ENCODE measurements at regions not wholly inside any gene's neighbourhood (a gene's known extent, or its start where the extent isn't known, plus 50 kb on each side); places are given as distances from the start of the nearest gene placed in this dataset.
"Not testable (repeated sequence)": the region's sequence is repeated elsewhere in the genome, so short reads cannot be mapped to it uniquely, and the experiment has no call there.

DNA sequence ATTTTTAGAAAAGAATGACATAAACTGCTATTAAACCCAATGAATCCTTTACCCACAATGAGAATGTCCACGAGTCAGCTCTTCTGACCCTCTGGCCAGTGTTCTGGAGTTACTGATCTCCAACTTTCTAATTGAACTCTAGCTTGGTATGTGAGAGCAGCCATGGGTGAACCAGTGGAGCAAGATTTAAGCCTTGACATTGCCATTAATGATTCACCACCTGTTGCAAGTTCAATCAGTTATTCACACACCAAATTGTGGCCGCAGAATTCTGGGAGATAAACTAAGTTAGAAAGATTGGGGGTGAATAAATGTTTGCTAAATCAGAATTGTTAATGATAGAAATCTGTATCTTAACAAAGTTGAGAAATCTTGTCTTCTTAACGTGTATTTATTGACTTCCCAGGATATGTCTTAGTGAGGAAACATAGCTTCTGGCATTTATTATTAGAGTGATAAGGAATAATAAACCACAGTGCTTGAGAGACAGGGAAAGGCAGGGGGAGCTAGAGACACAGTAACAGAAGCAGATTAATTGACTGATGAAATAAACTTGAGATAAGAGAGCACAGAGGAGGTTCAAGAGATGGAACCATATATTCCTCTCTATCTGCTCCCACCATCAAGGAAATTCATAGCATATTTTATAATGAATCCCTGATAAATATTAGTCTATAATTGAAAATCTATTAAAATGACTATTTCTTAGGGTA is 96.0 kb upstream of the AGAP9 start:
- no CpG with 5 or more reads among the region's 3 CpGs for WGBS (ENCODE audit: extremely low coverage, insufficient coverage, low lambda C conversion rate)
- H2BK120ac ChIP-seq (ENCODE audit: low read depth, low read length); H3K27me3 ChIP-seq (ENCODE audit: insufficient read depth, low read length, poor library complexity); H4K8ac ChIP-seq (ENCODE audit: low read depth, low read length); H3K23ac ChIP-seq (ENCODE audit: low read length); H3K4ac ChIP-seq (ENCODE audit: low read depth, low read length); H3K9ac ChIP-seq (ENCODE audit: low read length); H2BK15ac ChIP-seq (replicated peaks; ENCODE audit: low read depth); H4K5ac ChIP-seq (ENCODE audit: low read length); H3K4me1 ChIP-seq (ENCODE audit: control insufficient read depth, low read depth, low read length); H3K56ac ChIP-seq (ENCODE audit: low read length); H3K79me2 ChIP-seq (ENCODE audit: control insufficient read depth, insufficient read depth, low read length); H3K18ac ChIP-seq (ENCODE audit: low read length); H3K27ac ChIP-seq (ENCODE audit: low read depth, low read length); H3K79me1 ChIP-seq (ENCODE audit: low read length); H3K4me3 ChIP-seq (ENCODE audit: low read length); H3K36me3 ChIP-seq (ENCODE audit: control insufficient read depth, insufficient read depth, low read length); H2AK5ac ChIP-seq (ENCODE audit: low read length); H2BK5ac ChIP-seq (ENCODE audit: low read length); H3K4me2 ChIP-seq (ENCODE audit: low read length): not testable (repeated sequence)
- peak; percentile 8 for DNase-seq

- not testable (repeated sequence) for H3K4ac ChIP-seq (ENCODE audit: low read depth, low read length); H3K79me2 ChIP-seq (ENCODE audit: control insufficient read depth, insufficient read depth, low read length); H3K4me1 ChIP-seq (ENCODE audit: control insufficient read depth, low read depth, low read length); H4K5ac ChIP-seq (ENCODE audit: low read length); H2AK5ac ChIP-seq (ENCODE audit: low read length); H3K27ac ChIP-seq (ENCODE audit: low read depth, low read length); H2BK5ac ChIP-seq (ENCODE audit: low read length); H3K27me3 ChIP-seq (ENCODE audit: insufficient read depth, low read length, poor library complexity); H3K56ac ChIP-seq (ENCODE audit: low read length); H3K18ac ChIP-seq (ENCODE audit: low read length); H3K36me3 ChIP-seq (ENCODE audit: control insufficient read depth, insufficient read depth, low read length); H3K9ac ChIP-seq (ENCODE audit: low read length); H3K4me3 ChIP-seq (ENCODE audit: low read length); H3K4me2 ChIP-seq (ENCODE audit: low read length); H4K8ac ChIP-seq (ENCODE audit: low read depth, low read length); H2BK15ac ChIP-seq (replicated peaks; ENCODE audit: low read depth); H3K23ac ChIP-seq (ENCODE audit: low read length); DNase-seq; H3K79me1 ChIP-seq (ENCODE audit: low read length); H2BK120ac ChIP-seq (ENCODE audit: low read depth, low read length)
- WGBS (ENCODE audit: extremely low coverage, insufficient coverage, low lambda C conversion rate): no CpG with 5 or more reads among the region's 3 CpGs
Observed at GRCh38 chr10:47609311-47609710, 85.9 kb upstream of the AGAP9 start.

GRCh38 chr10:47605791-47606773 is 82.6 kb upstream of the AGAP9 start:
- not testable (repeated sequence) for H3K56ac ChIP-seq (ENCODE audit: low read length); H3K9ac ChIP-seq (ENCODE audit: low read length); H2BK120ac ChIP-seq (ENCODE audit: low read depth, low read length); H3K18ac ChIP-seq (ENCODE audit: low read length); H3K79me2 ChIP-seq (ENCODE audit: control insufficient read depth, insufficient read depth, low read length); H3K4me2 ChIP-seq (ENCODE audit: low read length); H4K5ac ChIP-seq (ENCODE audit: low read length); H3K27me3 ChIP-seq (ENCODE audit: insufficient read depth, low read length, poor library complexity); H3K36me3 ChIP-seq (ENCODE audit: control insufficient read depth, insufficient read depth, low read length); H3K4me1 ChIP-seq (ENCODE audit: control insufficient read depth, low read depth, low read length); DNase-seq; H2AK5ac ChIP-seq (ENCODE audit: low read length); H3K79me1 ChIP-seq (ENCODE audit: low read length); H3K4ac ChIP-seq (ENCODE audit: low read depth, low read length); H2BK5ac ChIP-seq (ENCODE audit: low read length); H3K23ac ChIP-seq (ENCODE audit: low read length); H3K4me3 ChIP-seq (ENCODE audit: low read length); H2BK15ac ChIP-seq (replicated peaks; ENCODE audit: low read depth); H3K27ac ChIP-seq (ENCODE audit: low read depth, low read length); H4K8ac ChIP-seq (ENCODE audit: low read depth, low read length)
- WGBS (ENCODE audit: extremely low coverage, insufficient coverage, low lambda C conversion rate): no CpG with 5 or more reads among the region's 1 CpG

DNA sequence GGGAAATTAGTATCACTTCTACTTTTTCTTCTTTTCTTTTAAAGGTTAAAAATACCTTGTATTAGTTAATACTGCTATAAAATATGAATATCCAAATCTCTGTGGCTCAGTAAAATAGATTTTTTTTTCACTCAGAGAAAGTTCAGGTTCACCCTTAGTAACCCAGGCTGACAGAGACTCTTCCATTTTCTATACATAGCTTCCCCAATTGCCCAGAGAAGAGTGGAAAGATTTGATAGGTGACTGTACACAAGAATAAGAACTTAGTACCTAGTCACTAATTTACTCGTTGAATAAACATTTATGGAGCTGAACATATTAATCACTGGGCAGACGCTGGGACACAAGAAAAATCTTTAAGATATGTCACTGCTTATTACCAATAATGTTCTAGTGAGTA is 77.2 kb upstream of the AGAP9 start:
- H3K23ac ChIP-seq (ENCODE audit: low read length); H3K4me1 ChIP-seq (ENCODE audit: control insufficient read depth, low read depth, low read length); H3K27ac ChIP-seq (ENCODE audit: low read depth, low read length); H2BK120ac ChIP-seq (ENCODE audit: low read depth, low read length); H3K56ac ChIP-seq (ENCODE audit: low read length); H3K27me3 ChIP-seq (ENCODE audit: insufficient read depth, low read length, poor library complexity); H3K4ac ChIP-seq (ENCODE audit: low read depth, low read length); H3K79me2 ChIP-seq (ENCODE audit: control insufficient read depth, insufficient read depth, low read length); H3K36me3 ChIP-seq (ENCODE audit: control insufficient read depth, insufficient read depth, low read length); H4K8ac ChIP-seq (ENCODE audit: low read depth, low read length); H4K5ac ChIP-seq (ENCODE audit: low read length); H3K4me2 ChIP-seq (ENCODE audit: low read length); H2BK15ac ChIP-seq (replicated peaks; ENCODE audit: low read depth); DNase-seq; H3K79me1 ChIP-seq (ENCODE audit: low read length); H2AK5ac ChIP-seq (ENCODE audit: low read length); H3K4me3 ChIP-seq (ENCODE audit: low read length); H2BK5ac ChIP-seq (ENCODE audit: low read length); H3K9ac ChIP-seq (ENCODE audit: low read length); H3K18ac ChIP-seq (ENCODE audit: low read length): not testable (repeated sequence)
- WGBS (ENCODE audit: extremely low coverage, insufficient coverage, low lambda C conversion rate): no CpG with 5 or more reads among the region's 2 CpGs

GRCh38 chr10:47600127-47600526 is 76.7 kb upstream of the AGAP9 start:
- H3K27me3 ChIP-seq (ENCODE audit: insufficient read depth, low read length, poor library complexity); H3K4ac ChIP-seq (ENCODE audit: low read depth, low read length); H2BK15ac ChIP-seq (replicated peaks; ENCODE audit: low read depth); H3K4me1 ChIP-seq (ENCODE audit: control insufficient read depth, low read depth, low read length); H4K8ac ChIP-seq (ENCODE audit: low read depth, low read length); H2AK5ac ChIP-seq (ENCODE audit: low read length); H3K27ac ChIP-seq (ENCODE audit: low read depth, low read length); H3K56ac ChIP-seq (ENCODE audit: low read length); H3K79me1 ChIP-seq (ENCODE audit: low read length); H4K5ac ChIP-seq (ENCODE audit: low read length); H3K18ac ChIP-seq (ENCODE audit: low read length); H3K4me2 ChIP-seq (ENCODE audit: low read length); H3K23ac ChIP-seq (ENCODE audit: low read length); H2BK5ac ChIP-seq (ENCODE audit: low read length); H3K9ac ChIP-seq (ENCODE audit: low read length); DNase-seq; H3K36me3 ChIP-seq (ENCODE audit: control insufficient read depth, insufficient read depth, low read length); H3K79me2 ChIP-seq (ENCODE audit: control insufficient read depth, insufficient read depth, low read length); H2BK120ac ChIP-seq (ENCODE audit: low read depth, low read length); H3K4me3 ChIP-seq (ENCODE audit: low read length): not testable (repeated sequence)
- no CpG with 5 or more reads among the region's 15 CpGs for WGBS (ENCODE audit: extremely low coverage, insufficient coverage, low lambda C conversion rate)

All from mesendoderm (in vitro differentiated cells).